HepG2 (cell line): ENCODE measurements at regions not wholly inside any gene's neighbourhood (a gene's known extent, or its start where the extent isn't known, plus 50 kb on each side); places are given as distances from the start of the nearest gene placed in this dataset.

Experiments used
- ATAC-seq: fragments of 200-7000 bp; cut with Tn5 transposase; 3 replicates; pipeline ENCODE4 v1.9.1; 2020; ENCODE audit warnings: mild to moderate bottlenecking, moderate library complexity
- BruUV-seq: library from RNA; stranded (reverse); fragments of 400-500 nt; replicated peaks from 2 replicates; lab custom pipeline; 2021; lab: Mats Ljungman, UMichigan
- CTCF ChIA-PET: fragments of 300-600 bp; formaldehyde crosslinking; extraction: SDS; loops from one replicate; lab custom pipeline; 2021; ENCODE audit warnings: low total read pairs, inconsistent platforms, low intra/inter-chr PET ratio; lab: Yijun Ruan, JAX
- POLR2A ChIA-PET: fragments of 350-600 bp; sonication (Branson Sonifier 250); formaldehyde crosslinking; loops from one replicate; lab custom pipeline; 2020; ENCODE audit warnings: antibody characterized with exemption, inconsistent platforms; lab: Yijun Ruan, JAX
- DNase-seq: peaks from one replicate; pipeline ENCODE4 v3.0.0-alpha.2; 2015; ENCODE audit warnings: low spot score
- FAIRE-seq: peaks from 3 replicates; lab custom pipeline; 2011; peaks lifted over from hg19 to GRCh38; lab: Jason Lieb, UNC
- H2AFZ ChIP-seq: one replicate; pipeline ENCODE4 v1.6.1; 2011; ENCODE audit warnings: low read length, inconsistent platforms
- H3K27ac ChIP-seq: fragments of 300-600 bp; 3 replicates; pipeline ENCODE4 v1.8.0; 2011; ENCODE audit warnings: mixed run types, mild to moderate bottlenecking, mixed read lengths, low read length, inconsistent platforms; ENCODE audit not compliant: insufficient read depth; ENCODE audit errors: extremely low read length
- H3K27me3 ChIP-seq, 2 experiments: fragments of 200-600 bp in 1 of 2; 2 replicates in 1 of 2; 3 replicates in 1 of 2; pipeline versions ENCODE4 v1.6.0 to v1.8.0; 2011; ENCODE audit warnings: low read length in 2 of 2, mild to moderate bottlenecking in 2 of 2, moderate library complexity in 2 of 2, inconsistent platforms in 1 of 2; ENCODE audit not compliant: insufficient read depth in 2 of 2, control insufficient read depth in 1 of 2
- H3K36me3 ChIP-seq, 2 experiments: fragments of 200-600 bp in 1 of 2; replicated peaks in 1 of 2; 2 replicates in 1 of 2; 3 replicates in 1 of 2; pipeline versions ENCODE4 v1.5.1 to v1.8.0; 2011; ENCODE audit warnings: low read length in 2 of 2, inconsistent platforms in 1 of 2; ENCODE audit not compliant: insufficient read depth in 2 of 2, control insufficient read depth in 1 of 2
- H3K4me1 ChIP-seq: 2 replicates; pipeline ENCODE4 v1.5.1; 2012; ENCODE audit warnings: low read length, inconsistent platforms; ENCODE audit not compliant: insufficient read depth
- H3K4me2 ChIP-seq: 2 replicates; pipeline ENCODE4 v1.6.0; 2011; ENCODE audit warnings: low read depth, low read length, inconsistent platforms
- H3K4me3 ChIP-seq, 3 experiments: fragments of 200-600 bp in 1 of 3; sonication (generic), shearing (Covaris generic) in 1 of 3; replicated peaks in 1 of 3; 2 replicates each; pipeline ENCODE4 v1.5.1; 2011 to 2016; ENCODE audit warnings: low read length in 3 of 3, inconsistent platforms in 2 of 3, low read depth in 2 of 3, mild to moderate bottlenecking in 2 of 3, control low read depth in 1 of 3, mixed read lengths in 1 of 3; ENCODE audit not compliant: insufficient read depth in 1 of 3
- H3K79me2 ChIP-seq: one replicate; pipeline ENCODE4 v1.6.1; 2011; ENCODE audit warnings: low read length, inconsistent platforms; ENCODE audit not compliant: insufficient read depth
- H3K9ac ChIP-seq: 2 replicates; pipeline ENCODE4 v1.6.0; 2011; ENCODE audit warnings: mild to moderate bottlenecking, low read depth, low read length, inconsistent platforms; ENCODE audit not compliant: insufficient read depth
- H3K9me3 ChIP-seq: 2 replicates; pipeline ENCODE4 v1.5.1; 2012; ENCODE audit warnings: mild to moderate bottlenecking, low read length
- H4K20me1 ChIP-seq: 2 replicates; pipeline ENCODE4 v1.6.0; 2011; ENCODE audit warnings: inconsistent platforms, mild to moderate bottlenecking, low read length, moderate library complexity; ENCODE audit not compliant: insufficient read depth
- CCDC6 ChIP-seq: sonication (generic); formaldehyde crosslinking; IDR thresholded peaks from 2 replicates; pipeline ENCODE4 v1.8.1; 2022; ENCODE audit warnings: mild to moderate bottlenecking, missing genetic modification reagents, moderate library complexity
- HDAC1 ChIP-seq: sonication (generic); formaldehyde crosslinking; IDR thresholded peaks from 2 replicates; pipeline ENCODE4 v1.5.1; 2020; ENCODE audit warnings: mild to moderate bottlenecking, missing genetic modification reagents
- NR3C1 ChIP-seq: sonication (generic); formaldehyde crosslinking; IDR thresholded peaks from 2 replicates; pipeline ENCODE4 v1.4.0; 2020; ENCODE audit warnings: missing genetic modification reagents
- RAD21 ChIP-seq: fragments of 450-650 bp; formaldehyde crosslinking; IDR thresholded peaks from 2 replicates; pipeline ENCODE4 v1.5.0; 2020; ENCODE audit warnings: mild to moderate bottlenecking
- SMC3 ChIP-seq: IDR thresholded peaks from 2 replicates; pipeline ENCODE4 v1.6.1; 2011; ENCODE audit warnings: low read length, improper control_type of control experiment
- STAG1 ChIP-seq: sonication (generic); formaldehyde crosslinking; IDR thresholded peaks from 2 replicates; pipeline ENCODE4 v1.4.0; 2020; ENCODE audit warnings: missing genetic modification reagents
- ZBTB25 ChIP-seq: IDR thresholded peaks from 2 replicates; pipeline ENCODE4 v1.6.1; 2018; ENCODE audit warnings: missing genetic modification reagents
- ZBTB4 ChIP-seq: sonication (generic); formaldehyde crosslinking; IDR thresholded peaks from 2 replicates; pipeline ENCODE4 v1.4.0; 2020; ENCODE audit warnings: missing genetic modification reagents, mild to moderate bottlenecking, borderline replicate concordance
- ZNF264 ChIP-seq: sonication (generic); formaldehyde crosslinking; IDR thresholded peaks from 2 replicates; pipeline ENCODE4 v1.4.0; 2020; ENCODE audit warnings: missing genetic modification reagents
- ZNF292 ChIP-seq: sonication (generic); formaldehyde crosslinking; IDR thresholded peaks from 2 replicates; pipeline ENCODE4 v1.8.1; 2022; ENCODE audit warnings: mild to moderate bottlenecking, low read depth, missing genetic modification reagents, borderline replicate concordance
- ZNF629 ChIP-seq: sonication (generic); formaldehyde crosslinking; conservative IDR thresholded peaks from 2 replicates; pipeline ENCODE4 v1.5.0; 2020; ENCODE audit warnings: missing genetic modification reagents
- ZNF644 ChIP-seq: IDR thresholded peaks from 2 replicates; pipeline ENCODE4 v1.6.1; 2016; ENCODE audit warnings: low read depth
- WGBS: methylation state at CpG from one replicate; pipeline ENCODE4 v1.1.6; 2017; ENCODE audit warnings: low lambda C conversion rate; 5-methylcytosine and 5-hydroxymethylcytosine counted together
- in situ Hi-C: cut with HindIII; loops from 2 replicates; pipeline ENCODE4 v1.10.0; 2017; ENCODE audit warnings: low pct_unique_long_range_greater_than_20kb; ENCODE audit not compliant: extremely low pct_ligation_motif_present
- intact Hi-C: fragments of 100-400 bp; cut with micrococcal nuclease; formaldehyde crosslinking; loops from one replicate; pipeline ENCODE4 v1.10.0; 2022; ENCODE audit not compliant: unreplicated experiment
- TF ChIP-seq, protein P1 (sequence below): sonication (generic); formaldehyde crosslinking; IDR thresholded peaks from 2 replicates; pipeline ENCODE4 v1.5.0; 2020; ENCODE audit warnings: mild to moderate bottlenecking, missing genetic modification reagents, moderate library complexity

DNA sequence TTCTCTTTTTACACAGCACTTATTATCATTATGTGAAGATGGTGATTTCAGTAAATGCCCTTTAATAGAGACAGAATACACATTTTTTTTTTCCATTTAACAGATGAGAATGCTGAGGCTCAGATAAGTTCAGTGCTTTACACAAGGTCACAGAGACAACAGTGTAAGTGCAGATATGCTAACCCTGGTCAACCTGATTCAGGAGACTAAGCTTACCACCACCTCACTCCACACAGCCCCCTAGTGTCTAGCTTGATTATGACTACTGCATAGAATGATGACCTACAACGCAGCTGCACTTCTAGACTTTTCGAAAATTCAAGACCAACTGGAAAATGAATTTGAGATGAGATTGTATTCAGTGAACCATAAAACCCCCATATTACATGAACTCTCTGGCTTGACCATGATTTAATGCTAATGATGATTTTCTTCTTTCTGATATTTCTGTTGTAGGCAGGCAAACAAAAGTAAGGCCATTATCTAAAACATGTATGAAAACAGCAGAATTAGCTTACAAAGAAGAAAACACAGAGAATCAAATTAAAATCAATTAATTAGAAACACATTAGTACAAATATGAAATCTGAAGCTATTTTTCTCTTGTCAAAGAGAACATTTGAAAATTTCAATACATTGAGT lies 212.1 kb upstream of the PHACTR1 start:
- H3K36me3 ChIP-seq: no peaks in the 10 kb centered on the region
- TF ChIP-seq ZBTB4 (CRISPR knock-in tag): no peak
- no peak for TF ChIP-seq CCDC6 (CRISPR knock-in tag)
- peak; percentile 68 for TF ChIP-seq ZNF629
- no peak for TF ChIP-seq NR3C1 (CRISPR knock-in tag)
- peak; percentile 48 for TF ChIP-seq RAD21
- TF ChIP-seq SMC3: peak; percentile 78
- no peak for TF ChIP-seq ZBTB25
- TF ChIP-seq STAG1: peak; percentile 73
- TF ChIP-seq ZNF264 (CRISPR knock-in tag): no peak
- TF ChIP-seq ZNF644: no peak
- no peak for TF ChIP-seq HDAC1 (CRISPR knock-in tag)
- TF ChIP-seq, protein P1, sequence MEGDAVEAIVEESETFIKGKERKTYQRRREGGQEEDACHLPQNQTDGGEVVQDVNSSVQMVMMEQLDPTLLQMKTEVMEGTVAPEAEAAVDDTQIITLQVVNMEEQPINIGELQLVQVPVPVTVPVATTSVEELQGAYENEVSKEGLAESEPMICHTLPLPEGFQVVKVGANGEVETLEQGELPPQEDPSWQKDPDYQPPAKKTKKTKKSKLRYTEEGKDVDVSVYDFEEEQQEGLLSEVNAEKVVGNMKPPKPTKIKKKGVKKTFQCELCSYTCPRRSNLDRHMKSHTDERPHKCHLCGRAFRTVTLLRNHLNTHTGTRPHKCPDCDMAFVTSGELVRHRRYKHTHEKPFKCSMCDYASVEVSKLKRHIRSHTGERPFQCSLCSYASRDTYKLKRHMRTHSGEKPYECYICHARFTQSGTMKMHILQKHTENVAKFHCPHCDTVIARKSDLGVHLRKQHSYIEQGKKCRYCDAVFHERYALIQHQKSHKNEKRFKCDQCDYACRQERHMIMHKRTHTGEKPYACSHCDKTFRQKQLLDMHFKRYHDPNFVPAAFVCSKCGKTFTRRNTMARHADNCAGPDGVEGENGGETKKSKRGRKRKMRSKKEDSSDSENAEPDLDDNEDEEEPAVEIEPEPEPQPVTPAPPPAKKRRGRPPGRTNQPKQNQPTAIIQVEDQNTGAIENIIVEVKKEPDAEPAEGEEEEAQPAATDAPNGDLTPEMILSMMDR: peak; percentile 81
- TF ChIP-seq ZNF292: no peak
- intact Hi-C loops (loop anchor here (1.0 to 10.0 kb wide), 3 partner anchors 212 to 850 kb away; no protein-coding TSS in a partner anchor), in situ Hi-C loops (no loop called here)
- FAIRE-seq (peak; percentile 78), ATAC-seq (peak; percentile 96), DNase-seq (peak; percentile 47)
- H3K79me2 ChIP-seq: no peaks in the 10 kb centered on the region
- no peaks in the 10 kb centered on the region for H3K27me3 ChIP-seq
- ChIA-PET CTCF (interaction anchor here (1.1 to 2.0 kb wide), 2 partner anchors 101 to 213 kb away, joined by 3 to 22 read pairs; partner anchors contain the start of gene EDN1), POLR2A (interaction anchor here (1.2 kb wide), 1 partner anchor 139 kb away, joined by 4 read pairs; no protein-coding TSS in a partner anchor)
- no peak overlapping the region for H2AFZ ChIP-seq
- no TSS peak for BruUV-seq
- no peak overlapping the region for H3K4me2 ChIP-seq
- no peak overlapping the region for H3K4me3 ChIP-seq
- no peaks in the 10 kb centered on the region for H3K9me3 ChIP-seq
- H3K27ac ChIP-seq: no peak overlapping the region
- 0% methylated on average over 2 of the region's 2 CpGs for WGBS
- no peaks in the 10 kb centered on the region for H3K4me1 ChIP-seq
- no peak overlapping the region for H3K9ac ChIP-seq
- H4K20me1 ChIP-seq: no peaks in the 10 kb centered on the region
